ENCODE measurements at regions not wholly inside any gene's neighbourhood (a gene's known extent, or its start where the extent isn't known, plus 50 kb on each side); places are given as distances from the start of the nearest gene placed in this dataset.

DNA sequence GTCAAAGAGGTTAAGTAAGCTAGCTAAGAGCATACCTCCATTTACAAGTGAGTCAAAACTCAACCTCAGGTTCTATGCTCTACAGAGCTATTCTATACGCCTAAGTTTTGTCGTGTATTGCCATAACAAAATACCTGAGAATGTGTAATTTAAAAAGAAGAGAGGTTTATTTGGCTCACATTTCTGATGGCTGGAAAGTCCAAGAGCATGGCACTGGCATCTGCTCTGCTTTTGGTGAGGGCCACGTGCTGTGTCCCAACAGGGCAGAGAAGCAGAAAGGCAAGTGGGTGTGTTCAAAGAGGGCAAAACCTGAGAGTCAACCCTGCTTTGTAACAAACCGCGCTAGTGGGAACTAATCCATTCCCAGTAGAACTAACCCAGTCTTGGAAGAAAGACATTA, 60.9 kb upstream of the POU2F1 start:
- Histone ChIP-seq H3K27ac (no peak overlapping the region), H3K4me3 (no peak overlapping the region), H3K9me3 (no peaks in the 10 kb centered on the region), H3K4me1 (replicated peaks) (no peaks in the 10 kb centered on the region), H3K36me3 (no peaks in the 10 kb centered on the region), H3K27me3 (replicated peaks; ENCODE audit: insufficient read depth) (no peaks in the 10 kb centered on the region)
- TF ChIP-seq POLR2A (IDR thresholded peaks at IDR 0.05) (no peak), POLR2AphosphoS5 (IDR thresholded peaks at IDR 0.05) (no peak), CTCF (IDR thresholded peaks at IDR 0.05) (no peak)
- over 99% methylated on average over 5 of the region's 5 CpGs for WGBS
- DNase-seq (ENCODE audit: low spot score) = no peak
- intact Hi-C loops (cut with DNase I) = no loop called here

- 68% methylated on average over 5 of the region's 5 CpGs for WGBS
- intact Hi-C loops (cut with DNase I) = no loop called here
- H3K27me3 ChIP-seq (replicated peaks; ENCODE audit: insufficient read depth) = no peaks in the 10 kb centered on the region
These were observed 59.4 kb upstream of the POU2F1 start for GRCh38 chr1:167161242-167161641.

GRCh38 chr1:167161762-167162161, 58.9 kb upstream of the POU2F1 start:
- WGBS = 91% methylated on average over 4 of the region's 4 CpGs

More at GRCh38 chr1:167161242-167161641, 59.4 kb upstream of the POU2F1 start:
- Histone ChIP-seq H3K36me3 (no peaks in the 10 kb centered on the region), H3K4me3 (no peak overlapping the region), H3K9me3 (no peaks in the 10 kb centered on the region), H3K27ac (no peak overlapping the region), H3K4me1 (replicated peaks) (peaks cover 6% of the 10 kb centered on the region)
- DNase-seq (ENCODE audit: low spot score) = no peak
- TF ChIP-seq POLR2AphosphoS5 (IDR thresholded peaks at IDR 0.05) (no peak), POLR2A (IDR thresholded peaks at IDR 0.05) (no peak), CTCF (IDR thresholded peaks at IDR 0.05) (no peak)

GRCh38 chr1:167165219-167165618, 55.5 kb upstream of the POU2F1 start:
- intact Hi-C loops (cut with DNase I) = no loop called here
- H3K27ac ChIP-seq = no peak overlapping the region
- WGBS = 90% methylated on average over 2 of the region's 2 CpGs
- H3K9me3 ChIP-seq = no peaks in the 10 kb centered on the region
- TF ChIP-seq POLR2A (IDR thresholded peaks at IDR 0.05) = no peak
- no peak for TF ChIP-seq POLR2AphosphoS5 (IDR thresholded peaks at IDR 0.05)
- TF ChIP-seq CTCF (IDR thresholded peaks at IDR 0.05) = no peak
- no peaks in the 10 kb centered on the region for H3K27me3 ChIP-seq (replicated peaks; ENCODE audit: insufficient read depth)
- DNase-seq (ENCODE audit: low spot score) = no peak
- H3K4me3 ChIP-seq = no peak overlapping the region
- H3K4me1 ChIP-seq (replicated peaks) = peaks cover 12% of the 10 kb centered on the region
- no peaks in the 10 kb centered on the region for H3K36me3 ChIP-seq

More at GRCh38 chr1:167161762-167162161, 58.9 kb upstream of the POU2F1 start:
- intact Hi-C loops (cut with DNase I) = no loop called here
- no peak for TF ChIP-seq CTCF (IDR thresholded peaks at IDR 0.05)
- no peak for TF ChIP-seq POLR2AphosphoS5 (IDR thresholded peaks at IDR 0.05)
- TF ChIP-seq POLR2A (IDR thresholded peaks at IDR 0.05) = no peak
- Histone ChIP-seq H3K36me3 (no peaks in the 10 kb centered on the region), H3K9me3 (no peaks in the 10 kb centered on the region), H3K4me3 (no peak overlapping the region), H3K4me1 (replicated peaks) (peaks cover 8% of the 10 kb centered on the region), H3K27ac (no peak overlapping the region), H3K27me3 (replicated peaks; ENCODE audit: insufficient read depth) (no peaks in the 10 kb centered on the region)
- no peak for DNase-seq (ENCODE audit: low spot score)

GRCh38 chr1:167165948-167166689, 54.6 kb upstream of the POU2F1 start:
- intact Hi-C loops (cut with DNase I) = no loop called here
- Histone ChIP-seq H3K9me3 (no peaks in the 10 kb centered on the region), H3K4me1 (replicated peaks) (peaks cover 12% of the 10 kb centered on the region), H3K36me3 (no peaks in the 10 kb centered on the region), H3K27me3 (replicated peaks; ENCODE audit: insufficient read depth) (no peaks in the 10 kb centered on the region), H3K27ac (peak overlapping the region in 1 of 2 donors; percentile 59), H3K4me3 (no peak overlapping the region)
- WGBS = 11% methylated on average over 14 of the region's 14 CpGs
- TF ChIP-seq POLR2A (IDR thresholded peaks at IDR 0.05) (no peak), CTCF (IDR thresholded peaks at IDR 0.05) (no peak), POLR2AphosphoS5 (IDR thresholded peaks at IDR 0.05) (peak; percentile 61)
- peak; percentile 29 for DNase-seq (ENCODE audit: low spot score)

All from prostate gland (tissue), 2 donors.